PFSK-1 (cell line): ENCODE measurements at regions not wholly inside any gene's neighbourhood (a gene's known extent, or its start where the extent isn't known, plus 50 kb on each side); places are given as distances from the start of the nearest gene placed in this dataset.

ENCODE experiments used
- POLR2AphosphoS5 ChIP-seq: IDR thresholded peaks from 2 replicates; pipeline ENCODE4 v1.6.1; 2012; ENCODE audit warnings: low read depth, mild to moderate bottlenecking, control low read depth, low read length, moderate library complexity
- SIN3A ChIP-seq: IDR thresholded peaks from 2 replicates; pipeline ENCODE4 v1.6.1; 2012; ENCODE audit warnings: mild to moderate bottlenecking, low read length, moderate library complexity, borderline replicate concordance; ENCODE audit not compliant: insufficient read depth

DNA sequence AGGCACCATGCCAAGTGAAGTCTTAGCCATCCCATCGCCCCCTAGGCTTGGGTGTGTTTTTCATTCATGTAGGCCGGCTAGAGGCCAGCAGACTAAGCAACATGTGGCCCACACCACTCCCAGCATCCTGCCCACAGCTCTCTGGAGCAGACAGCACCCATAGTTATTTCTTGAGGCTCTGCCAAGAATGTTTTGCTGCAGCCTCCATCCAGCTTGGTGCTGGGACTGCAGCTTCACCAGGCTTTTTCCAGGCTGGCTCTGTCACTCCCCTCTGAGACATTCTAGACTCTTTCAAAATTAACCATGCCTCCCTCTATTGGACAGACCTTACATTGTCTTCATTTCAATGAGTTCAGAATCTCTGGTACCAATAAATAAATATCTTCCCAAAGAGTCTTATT lies 104.2 kb downstream of the DUSP10 start:
- TF ChIP-seq SIN3A (no peak), POLR2AphosphoS5 (no peak)
